GM12878 (cell line): ENCODE measurements at regions not wholly inside any gene's neighbourhood (a gene's known extent, or its start where the extent isn't known, plus 50 kb on each side); places are given as distances from the start of the nearest gene placed in this dataset.

Experiments used
- ATAC-seq: fragments of 200-7000 bp; cut with Tn5 transposase; 3 replicates; pipeline ENCODE4 v1.9.1; 2020; ENCODE audit warnings: mild to moderate bottlenecking, moderate library complexity
- BruUV-seq: library from RNA; stranded (reverse); fragments of 400-500 nt; replicated peaks from 2 replicates; lab custom pipeline; 2021; lab: Mats Ljungman, UMichigan
- CTCF ChIA-PET: fragments of 300-600 bp; sonication (Branson Sonifier 250); formaldehyde crosslinking; extraction: SDS; loops from one replicate; lab custom pipeline; 2021; ENCODE audit warnings: inconsistent platforms; lab: Yijun Ruan, JAX
- POLR2A ChIA-PET: fragments of 350-600 bp; formaldehyde crosslinking; extraction: SDS; loops from one replicate; lab custom pipeline; 2021; ENCODE audit warnings: inconsistent platforms; lab: Charles Lee
- RAD21 ChIA-PET: fragments of 300-600 bp; sonication (Branson Sonifier 250); formaldehyde crosslinking; loops from one replicate; lab custom pipeline; 2023; ENCODE audit warnings: antibody characterized with exemption; ENCODE audit not compliant: unreplicated experiment; lab: Charles Lee
- SMC1A ChIA-PET: fragments of 300-600 bp; sonication (Branson Sonifier 250); formaldehyde crosslinking; loops from one replicate; lab custom pipeline; 2023; ENCODE audit not compliant: unreplicated experiment, uncharacterized antibody; lab: Charles Lee
- DNase-seq: peaks from one replicate; pipeline ENCODE4 v3.0.0-alpha.2; 2011; ENCODE audit warnings: low read depth, low spot score
- FAIRE-seq: peaks from 3 replicates; lab custom pipeline; 2011; peaks lifted over from hg19 to GRCh38; lab: Jason Lieb, UNC
- H2AFZ ChIP-seq: 2 replicates; pipeline ENCODE4 v1.6.0; 2011; ENCODE audit warnings: low read depth, low read length, control low read depth; ENCODE audit not compliant: control insufficient read depth
- H3K27ac ChIP-seq: 2 replicates; pipeline ENCODE4 v1.5.1; 2011; ENCODE audit warnings: control low read depth; ENCODE audit not compliant: control insufficient read depth, insufficient read depth
- H3K27me3 ChIP-seq, 2 experiments: replicated peaks in 1 of 2; 2 replicates each; pipeline versions ENCODE4 v1.6.0 to v1.6.1; 2011; ENCODE audit warnings: low read length in 1 of 2; ENCODE audit not compliant: control insufficient read depth in 2 of 2, insufficient read depth in 2 of 2
- H3K36me3 ChIP-seq, 2 experiments: 2 replicates each; pipeline ENCODE4 v1.5.1; 2011; ENCODE audit warnings: low read length in 1 of 2; ENCODE audit not compliant: control insufficient read depth in 2 of 2, insufficient read depth in 2 of 2
- H3K4me1 ChIP-seq: 2 replicates; pipeline ENCODE4 v1.6.1; 2011; ENCODE audit warnings: mild to moderate bottlenecking, low read length, moderate library complexity, mixed read lengths; ENCODE audit not compliant: control insufficient read depth, insufficient read depth
- H3K4me2 ChIP-seq: 2 replicates; pipeline ENCODE4 v1.6.0; 2011; ENCODE audit warnings: control low read depth; ENCODE audit not compliant: control insufficient read depth, insufficient read depth
- H3K4me3 ChIP-seq: fragments of 200-600 bp; sonication (generic); 2 replicates; pipeline ENCODE4 v1.5.1; 2016
- H3K79me2 ChIP-seq: 2 replicates; pipeline ENCODE4 v1.6.0; 2011; ENCODE audit warnings: low read length; ENCODE audit not compliant: control insufficient read depth, insufficient read depth
- H3K9ac ChIP-seq: 2 replicates; pipeline ENCODE4 v1.8.0; 2011; ENCODE audit warnings: low read length, control low read depth, mixed read lengths; ENCODE audit not compliant: control insufficient read depth, insufficient read depth
- H3K9me3 ChIP-seq: replicated peaks from 3 replicates; pipeline ENCODE4 v1.5.1; 2011; ENCODE audit warnings: mild to moderate bottlenecking, low read length; ENCODE audit not compliant: control insufficient read depth, insufficient read depth
- H4K20me1 ChIP-seq: 2 replicates; pipeline ENCODE4 v1.6.0; 2011; ENCODE audit not compliant: control insufficient read depth, insufficient read depth
- ASH2L ChIP-seq: fragments of 300-600, 200-600 bp; sonication (generic); IDR thresholded peaks from 2 replicates; pipeline ENCODE4 v1.6.1; 2017; ENCODE audit warnings: low read depth, mild to moderate bottlenecking, borderline replicate concordance
- CEBPB ChIP-seq, 2 experiments: fragments of 150-350 bp in 1 of 2; IDR thresholded peaks; 2 replicates each; pipeline ENCODE4 v1.6.1; 2012 to 2014; ENCODE audit warnings: low read depth in 2 of 2, low read length in 2 of 2, borderline replicate concordance in 1 of 2, inconsistent platforms in 1 of 2
- FOXK2 ChIP-seq: fragments of 450-650 bp; IDR thresholded peaks from 2 replicates; pipeline ENCODE4 v1.6.1; 2017; ENCODE audit warnings: mild to moderate bottlenecking, moderate library complexity
- HDAC2 ChIP-seq: fragments of 200-600 bp; sonication (generic); IDR thresholded peaks from 2 replicates; pipeline ENCODE4 v1.6.1; 2017
- NFXL1 ChIP-seq: fragments of 450-650 bp; IDR thresholded peaks from 2 replicates; pipeline ENCODE4 v1.6.1; 2017; ENCODE audit warnings: antibody characterized with exemption, mild to moderate bottlenecking, borderline replicate concordance
- POLR2AphosphoS2 ChIP-seq: IDR thresholded peaks from 2 replicates; pipeline ENCODE4 v1.6.1; 2011; ENCODE audit warnings: low read depth, mild to moderate bottlenecking, low read length, improper control_type of control experiment, moderate library complexity
- RAD51 ChIP-seq: fragments of 450-650 bp; IDR thresholded peaks from 2 replicates; pipeline ENCODE4 v1.6.1; 2016; ENCODE audit warnings: moderate library complexity, mild to moderate bottlenecking, inconsistent platforms
- RB1 ChIP-seq: fragments of 450-650 bp; formaldehyde crosslinking; IDR thresholded peaks from 2 replicates; pipeline ENCODE4 v1.6.1; 2017; ENCODE audit warnings: mild to moderate bottlenecking, borderline replicate concordance
- RBBP5 ChIP-seq: fragments of 200-600 bp; sonication (generic); conservative IDR thresholded peaks from 2 replicates; pipeline ENCODE4 v1.6.1; 2016
- SMARCA5 ChIP-seq: fragments of 450-650 bp; IDR thresholded peaks from 2 replicates; pipeline ENCODE4 v1.6.1; 2017; ENCODE audit warnings: mild to moderate bottlenecking
- WRNIP1 ChIP-seq: IDR thresholded peaks from 2 replicates; pipeline ENCODE4 v1.6.1; 2011; ENCODE audit warnings: low read depth, low read length, improper control_type of control experiment, borderline replicate concordance
- ZNF274 ChIP-seq: IDR thresholded peaks from one replicate; pipeline ENCODE4 v1.8.0; 2011; ENCODE audit not compliant: insufficient read length, insufficient read depth
- WGBS: methylation state at CpG from one replicate; pipeline ENCODE4 v1.1.6; 2016; ENCODE audit warnings: low lambda C conversion rate; ENCODE audit not compliant: insufficient replicate concordance, insufficient coverage; ENCODE audit errors: missing lambda C conversion rate; 5-methylcytosine and 5-hydroxymethylcytosine counted together
- in situ Hi-C: fragments of 300-500 bp; cut with MboI; formaldehyde crosslinking; loops from 9 replicates; pipeline ENCODE4 v1.14.3; 2018; ENCODE audit warnings: mixed read lengths
- intact Hi-C: fragments of 100-400 bp; cut with micrococcal nuclease; formaldehyde crosslinking; loops from one replicate; pipeline ENCODE4 v1.14.2; 2022; ENCODE audit not compliant: unreplicated experiment
- TF ChIP-seq, protein P1 (sequence below): fragments of 450-650 bp; IDR thresholded peaks from 2 replicates; pipeline ENCODE4 v1.6.1; 2017; ENCODE audit warnings: borderline replicate concordance
- TF ChIP-seq, protein P2 (sequence below): IDR thresholded peaks from 2 replicates; pipeline ENCODE4 v1.6.1; 2012; ENCODE audit warnings: low read depth, low read length, improper control_type of control experiment
- TF ChIP-seq, protein P3 (sequence below): IDR thresholded peaks from 2 replicates; pipeline ENCODE4 v1.6.1; 2012; ENCODE audit warnings: low read depth, low read length, improper control_type of control experiment

DNA sequence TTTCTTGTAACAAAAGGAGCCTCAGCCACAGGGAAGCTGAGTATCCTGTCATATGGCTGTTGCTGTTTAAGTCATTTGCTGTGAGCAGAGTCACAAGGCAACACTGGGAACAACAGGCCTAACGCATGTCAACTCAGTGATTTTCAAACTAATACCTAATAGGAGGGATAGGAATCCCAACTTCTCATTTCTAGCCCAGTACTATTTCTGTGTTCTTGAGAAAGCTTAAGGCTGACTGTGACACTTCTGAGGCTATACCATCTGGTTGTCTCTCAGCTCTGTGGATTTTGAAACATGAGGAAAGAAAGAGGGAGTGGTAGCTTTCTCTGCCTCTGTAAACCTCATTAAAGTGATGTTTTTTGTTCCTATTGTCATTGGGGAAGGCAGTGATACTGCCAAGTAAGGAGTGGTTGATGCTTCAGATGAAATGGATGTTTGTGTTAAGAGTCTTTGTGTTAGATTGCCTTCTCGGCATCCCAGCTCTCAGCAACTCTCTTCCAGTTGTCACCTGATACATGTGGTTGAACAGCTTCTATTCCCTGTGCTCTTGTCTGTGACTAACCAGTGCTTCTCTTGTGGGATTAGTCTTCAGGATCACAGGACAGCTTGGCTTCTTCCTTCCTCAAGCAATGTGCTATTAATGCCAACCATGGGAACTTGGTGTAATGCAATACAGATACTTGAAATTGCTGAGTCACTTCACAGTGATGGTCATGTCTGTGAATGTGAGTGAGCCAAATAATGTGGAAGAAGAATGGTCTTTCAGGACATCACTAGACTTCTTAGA lies 166.8 kb upstream of the IVNS1ABP start (continued):
- no peak for TF ChIP-seq ASH2L
- TF ChIP-seq, protein P1, sequence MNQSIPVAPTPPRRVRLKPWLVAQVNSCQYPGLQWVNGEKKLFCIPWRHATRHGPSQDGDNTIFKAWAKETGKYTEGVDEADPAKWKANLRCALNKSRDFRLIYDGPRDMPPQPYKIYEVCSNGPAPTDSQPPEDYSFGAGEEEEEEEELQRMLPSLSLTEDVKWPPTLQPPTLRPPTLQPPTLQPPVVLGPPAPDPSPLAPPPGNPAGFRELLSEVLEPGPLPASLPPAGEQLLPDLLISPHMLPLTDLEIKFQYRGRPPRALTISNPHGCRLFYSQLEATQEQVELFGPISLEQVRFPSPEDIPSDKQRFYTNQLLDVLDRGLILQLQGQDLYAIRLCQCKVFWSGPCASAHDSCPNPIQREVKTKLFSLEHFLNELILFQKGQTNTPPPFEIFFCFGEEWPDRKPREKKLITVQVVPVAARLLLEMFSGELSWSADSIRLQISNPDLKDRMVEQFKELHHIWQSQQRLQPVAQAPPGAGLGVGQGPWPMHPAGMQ = no peak
- no peak for TF ChIP-seq CEBPB (IDR thresholded peaks at IDR 0.05; ENCODE audit: borderline replicate concordance in 1 of 2, low read depth in 2 of 2, low read length in 2 of 2)
- no peak for TF ChIP-seq ZNF274
- TF ChIP-seq HDAC2 = no peak
- TF ChIP-seq, protein P2, sequence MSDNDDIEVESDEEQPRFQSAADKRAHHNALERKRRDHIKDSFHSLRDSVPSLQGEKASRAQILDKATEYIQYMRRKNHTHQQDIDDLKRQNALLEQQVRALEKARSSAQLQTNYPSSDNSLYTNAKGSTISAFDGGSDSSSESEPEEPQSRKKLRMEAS = no peak
- no peak for TF ChIP-seq RB1
- TF ChIP-seq, all 136 proteins: peak for 0

DNA sequence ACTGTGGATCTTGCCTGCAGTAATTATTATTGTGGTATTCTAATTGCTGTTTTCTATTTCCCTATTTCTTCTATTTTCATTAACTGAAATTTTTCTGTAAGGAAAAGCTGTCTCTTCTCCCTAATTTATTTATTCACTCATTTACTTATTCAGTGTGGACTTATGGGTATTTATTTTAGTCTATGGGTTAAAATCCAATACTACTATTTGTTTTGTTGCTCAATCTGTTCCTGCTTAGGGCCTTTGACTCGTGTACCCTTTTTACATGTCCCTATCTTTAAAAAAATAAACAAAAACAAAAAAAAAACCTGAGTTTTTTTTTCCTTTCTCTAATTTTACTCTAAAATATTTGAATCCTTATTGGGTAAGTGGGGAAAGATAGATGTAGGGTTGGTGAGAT lies 166.2 kb upstream of the IVNS1ABP start:
- 0% methylated on average over 1 of the region's 1 CpG for WGBS
- no peak for TF ChIP-seq FOXK2
- no peak for TF ChIP-seq RAD51
- no peak for TF ChIP-seq POLR2AphosphoS2
- no peak for TF ChIP-seq NFXL1
- no peak for TF ChIP-seq SMARCA5
- TF ChIP-seq, protein P3, sequence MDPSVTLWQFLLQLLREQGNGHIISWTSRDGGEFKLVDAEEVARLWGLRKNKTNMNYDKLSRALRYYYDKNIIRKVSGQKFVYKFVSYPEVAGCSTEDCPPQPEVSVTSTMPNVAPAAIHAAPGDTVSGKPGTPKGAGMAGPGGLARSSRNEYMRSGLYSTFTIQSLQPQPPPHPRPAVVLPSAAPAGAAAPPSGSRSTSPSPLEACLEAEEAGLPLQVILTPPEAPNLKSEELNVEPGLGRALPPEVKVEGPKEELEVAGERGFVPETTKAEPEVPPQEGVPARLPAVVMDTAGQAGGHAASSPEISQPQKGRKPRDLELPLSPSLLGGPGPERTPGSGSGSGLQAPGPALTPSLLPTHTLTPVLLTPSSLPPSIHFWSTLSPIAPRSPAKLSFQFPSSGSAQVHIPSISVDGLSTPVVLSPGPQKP = no peak
- TF ChIP-seq RBBP5 = no peak
- TF ChIP-seq WRNIP1 = no peak
- ChIA-PET POLR2A (no interaction called here), SMC1A (interaction anchor here (1.1 kb wide), 1 partner anchor 8 kb away, joined by 3 read pairs; no protein-coding TSS in a partner anchor), RAD21 (no interaction called here), CTCF (no interaction called here)
- Histone ChIP-seq H3K79me2 (no peaks in the 10 kb centered on the region), H3K27me3 (no peaks in the 10 kb centered on the region), H3K4me1 (no peaks in the 10 kb centered on the region), H4K20me1 (no peaks in the 10 kb centered on the region), H3K4me3 (no peak overlapping the region), H3K27ac (no peak overlapping the region), H3K9ac (no peak overlapping the region), H2AFZ (no peak overlapping the region), H3K36me3 (no peaks in the 10 kb centered on the region), H3K4me2 (no peak overlapping the region), H3K9me3 (no peaks in the 10 kb centered on the region)
- intact Hi-C loops (no loop called here), in situ Hi-C loops (no loop called here)
- ATAC-seq (no peak), DNase-seq (no peak), FAIRE-seq (no peak)
- no TSS peak for BruUV-seq
